ENCODE measurements at regions not wholly inside any gene's neighbourhood (a gene's known extent, or its start where the extent isn't known, plus 50 kb on each side); places are given as distances from the start of the nearest gene placed in this dataset.

GRCh38 chr5:41650131-41650530 lies 139.7 kb upstream of the PLCXD3 start:
- TF ChIP-seq EZH2 (IDR thresholded peaks at IDR 0.05; ENCODE audit: low read length) = no peak
- TF ChIP-seq CTCF (optimal IDR thresholded peaks at IDR 0.05 in 1 of 3, IDR thresholded peaks at IDR 0.05 in 1 of 3, conservative IDR thresholded peaks at IDR 0.05 in 1 of 3; ENCODE audit: extremely low read depth in 1 of 3, insufficient read depth in 2 of 3, low read length in 3 of 3) = no peak
